B cell (primary cell): ENCODE measurements at regions not wholly inside any gene's neighbourhood (a gene's known extent, or its start where the extent isn't known, plus 50 kb on each side); places are given as distances from the start of the nearest gene placed in this dataset.

ENCODE experiments used
- ATAC-seq: fragments of 200-7000 bp; cut with Tn5 transposase; one replicate; pipeline ENCODE4 v1.10.0; 2021; ENCODE audit warnings: low read depth, mild to moderate bottlenecking, moderate number of reproducible peaks, moderate library complexity
- CTCF ChIA-PET: fragments of 350-600 bp; sonication (Branson Sonifier 250); formaldehyde crosslinking; loops from one replicate; lab custom pipeline; 2021; ENCODE audit warnings: antibody characterized with exemption, inconsistent platforms; lab: Charles Lee
- POLR2A ChIA-PET: fragments of 350-600 bp; sonication (Branson Sonifier 250); formaldehyde crosslinking; loops from one replicate; lab custom pipeline; 2021; ENCODE audit warnings: antibody characterized with exemption; lab: Charles Lee
- DNase-seq: peaks from one replicate; pipeline ENCODE4 v3.0.0; 2013
- H2AFZ ChIP-seq: 2 replicates; pipeline ENCODE4 v1.6.1; 2012; ENCODE audit warnings: mild to moderate bottlenecking, low read depth, low read length; ENCODE audit not compliant: insufficient read depth, poor library complexity, severe bottlenecking
- H3K27ac ChIP-seq, 2 donors: 1 replicate in 1 of 2; 2 replicates in 1 of 2; pipeline ENCODE4 v1.5.1; 2012 to 2013; ENCODE audit warnings: low read length in 2 of 2, mild to moderate bottlenecking in 2 of 2, moderate library complexity in 1 of 2
- H3K27me3 ChIP-seq, 4 experiments: fragments of 200-600 bp in 1 of 4; sonication (generic) in 1 of 4; replicated peaks in 1 of 4; 1 replicate in 2 of 4; 2 replicates in 2 of 4; pipeline versions ENCODE4 v1.6.1 to v1.7.0; 2013 to 2016; ENCODE audit warnings: low read length in 3 of 4, mild to moderate bottlenecking in 2 of 4, mixed read lengths in 1 of 4, moderate library complexity in 1 of 4; ENCODE audit not compliant: insufficient read depth in 4 of 4, control insufficient read depth in 3 of 4; ENCODE audit errors: control extremely low read depth in 1 of 4
- H3K36me3 ChIP-seq, 2 experiments: replicated peaks in 1 of 2; 1 replicate in 1 of 2; 2 replicates in 1 of 2; pipeline versions ENCODE4 v1.6.1 to v1.7.1; 2013; ENCODE audit warnings: low read length in 1 of 2; ENCODE audit not compliant: insufficient read depth in 2 of 2, control insufficient read depth in 1 of 2; ENCODE audit errors: control extremely low read depth in 1 of 2, extremely low read depth in 1 of 2
- H3K4me1 ChIP-seq, 2 donors: fragments of 200-600 bp in 1 of 2; sonication (generic) in 1 of 2; 1 replicate in 1 of 2; 2 replicates in 1 of 2; pipeline versions ENCODE4 v1.5.1 to v1.6.1; 2013 to 2017; ENCODE audit warnings: low read length in 2 of 2; ENCODE audit not compliant: control insufficient read depth in 2 of 2, insufficient read depth in 2 of 2
- H3K4me2 ChIP-seq: replicated peaks from 2 replicates; pipeline ENCODE3; 2012; ENCODE audit warnings: mild to moderate bottlenecking, low read depth, low read length; ENCODE audit not compliant: poor library complexity, severe bottlenecking
- H3K4me3 ChIP-seq, 5 experiments: fragments of 200-600 bp in 1 of 5; sonication (generic) in 1 of 5; 1 replicate in 3 of 5; 2 replicates in 2 of 5; pipeline versions ENCODE4 v1.5.1 to v1.7.0; 2011 to 2016; ENCODE audit warnings: low read length in 4 of 5, mild to moderate bottlenecking in 4 of 5, low read depth in 2 of 5, control low read depth in 1 of 5, moderate library complexity in 1 of 5; ENCODE audit not compliant: insufficient read depth in 1 of 5; ENCODE audit errors: control extremely low read depth in 1 of 5, extremely low read depth in 1 of 5
- H3K79me2 ChIP-seq: fragments of 200-600 bp; sonication (generic); one replicate; pipeline ENCODE4 v1.6.0; 2016; ENCODE audit warnings: low read length; ENCODE audit not compliant: control insufficient read depth, insufficient read depth
- H3K9ac ChIP-seq: fragments of 200-600 bp; sonication (generic); 2 replicates; pipeline ENCODE4 v1.6.1; 2017; ENCODE audit warnings: mild to moderate bottlenecking, low read length, moderate library complexity
- H3K9me3 ChIP-seq, 3 donors: one replicate each; pipeline versions ENCODE4 v1.6.1 to v1.7.1; 2013; ENCODE audit warnings: low read length in 2 of 3; ENCODE audit not compliant: control insufficient read depth in 2 of 3, insufficient read depth in 1 of 3; ENCODE audit errors: control extremely low read depth in 1 of 3
- H4K20me1 ChIP-seq: 2 replicates; pipeline ENCODE4 v1.6.0; 2012; ENCODE audit warnings: mild to moderate bottlenecking, low read length; ENCODE audit not compliant: insufficient read depth, control insufficient read depth, poor library complexity, severe bottlenecking
- H3K27ac Mint-ChIP-seq: one replicate; pipeline ENCODE4 v1.8.0; 2021; ENCODE audit warnings: mixed read lengths
- H3K27me3 Mint-ChIP-seq: one replicate; pipeline ENCODE4 v1.8.0; 2021; ENCODE audit warnings: mixed read lengths
- H3K4me1 Mint-ChIP-seq: one replicate; pipeline ENCODE4 v1.8.0; 2021; ENCODE audit warnings: mixed read lengths
- H3K4me3 Mint-ChIP-seq: one replicate; pipeline ENCODE4 v1.8.0; 2021; ENCODE audit warnings: mixed read lengths
- H3K9me3 Mint-ChIP-seq: one replicate; pipeline ENCODE4 v1.8.0; 2022; ENCODE audit warnings: mixed read lengths; ENCODE audit not compliant: insufficient read depth
- CTCF ChIP-seq: fragments of 200-600 bp; IDR thresholded peaks from one replicate; pipeline ENCODE4 v1.8.0; 2022; ENCODE audit warnings: antibody characterized with exemption, mild to moderate bottlenecking
- EZH2 ChIP-seq: IDR thresholded peaks from 2 replicates; pipeline ENCODE4 v1.6.1; 2012; ENCODE audit warnings: borderline replicate concordance, low read depth, mild to moderate bottlenecking, moderate library complexity, low read length; ENCODE audit not compliant: insufficient read depth, poor library complexity, severe bottlenecking
- WGBS: methylation state at CpG from one replicate; pipeline ENCODE4 v1.1.5; 2013; ENCODE audit warnings: missing lambda C conversion rate; ENCODE audit not compliant: insufficient coverage; 5-methylcytosine and 5-hydroxymethylcytosine counted together
- intact Hi-C: fragments of 100-400 bp; cut with micrococcal nuclease; formaldehyde crosslinking; loops from one replicate; pipeline ENCODE4 v1.10.0; 2022

GRCh38 chr9:100671898-100672297 is 94.0 kb downstream of the CAVIN4 start:
- CTCF ChIA-PET: no interaction called here
- H3K27ac ChIP-seq: no peak overlapping the region
- Mint-ChIP-seq H3K27me3 (peaks cover 5% of the 10 kb centered on the region), H3K4me3 (no peak overlapping the region), H3K27ac (no peak overlapping the region), H3K4me1 (no peaks in the 10 kb centered on the region), H3K9me3 (peaks cover 3% of the 10 kb centered on the region)
- 100% methylated on average over 3 of the region's 5 CpGs for WGBS
- no peaks in the 10 kb centered on the region for H3K36me3 ChIP-seq
- no peak for DNase-seq
- TF ChIP-seq CTCF (no peak), EZH2 (no peak)
- no peaks in the 10 kb centered on the region for H4K20me1 ChIP-seq
- no peaks in the 10 kb centered on the region for H3K4me1 ChIP-seq
- no peaks in the 10 kb centered on the region for H3K79me2 ChIP-seq
- no peak overlapping the region for H2AFZ ChIP-seq
- intact Hi-C loops: no loop called here
- no peak for ATAC-seq
- H3K27me3 ChIP-seq: peaks cover 0 to 3% (median 0%) of the 10 kb centered on the region in 4 experiments
- H3K9me3 ChIP-seq: peaks cover 0 to 5% (median 0%) of the 10 kb centered on the region in 3 donors
- no peak overlapping the region for H3K4me3 ChIP-seq
- POLR2A ChIA-PET: no interaction called here
- H3K4me2 ChIP-seq: no peak overlapping the region
- H3K9ac ChIP-seq: no peak overlapping the region

GRCh38 chr9:100673249-100673648 is 95.4 kb downstream of the CAVIN4 start:
- Histone ChIP-seq H4K20me1 (no peaks in the 10 kb centered on the region), H3K27ac (no peak overlapping the region), H3K4me3 (no peak overlapping the region), H3K4me2 (no peak overlapping the region), H2AFZ (no peak overlapping the region), H3K36me3 (no peaks in the 10 kb centered on the region), H3K4me1 (no peaks in the 10 kb centered on the region), H3K79me2 (no peaks in the 10 kb centered on the region), H3K9ac (no peak overlapping the region), H3K9me3 (no peaks in the 10 kb centered on the region), H3K27me3 (peaks cover 0 to 2% (median 0%) of the 10 kb centered on the region in 4 experiments)
- ATAC-seq (no peak), DNase-seq (no peak)
- intact Hi-C loops: no loop called here
- H3K4me1 Mint-ChIP-seq: no peaks in the 10 kb centered on the region
- WGBS: 91% methylated on average over 2 of the region's 2 CpGs
- ChIA-PET POLR2A (no interaction called here), CTCF (no interaction called here)
- peaks cover 3% of the 10 kb centered on the region for H3K9me3 Mint-ChIP-seq
- H3K27ac Mint-ChIP-seq: no peak overlapping the region
- H3K27me3 Mint-ChIP-seq: no peaks in the 10 kb centered on the region
- TF ChIP-seq EZH2 (no peak), CTCF (no peak)
- H3K4me3 Mint-ChIP-seq: no peak overlapping the region
